Cardiac muscle cell (in vitro differentiated cells and primary cell): ENCODE measurements at regions not wholly inside any gene's neighbourhood (a gene's known extent, or its start where the extent isn't known, plus 50 kb on each side); places are given as distances from the start of the nearest gene placed in this dataset.

Experiments used
- DNase-seq, 2 donors: peaks; one replicate each; pipeline versions ENCODE4 v3.0.0 to v3.0.0-alpha.2; 2010 to 2017; ENCODE audit warnings: low read depth in 1 of 2, low spot score in 1 of 2
- H3K27ac ChIP-seq: fragments of 200-600 bp; sonication (generic); 2 replicates; pipeline ENCODE4 v1.5.1; 2016
- H3K27me3 ChIP-seq: fragments of 200-600 bp; sonication (generic); 2 replicates; pipeline ENCODE4 v1.6.0; 2016; ENCODE audit warnings: control low read depth
- H3K36me3 ChIP-seq: fragments of 200-600 bp; sonication (generic); 2 replicates; pipeline ENCODE4 v1.5.1; 2016; ENCODE audit warnings: control low read depth
- H3K4me1 ChIP-seq: fragments of 200-600 bp; sonication (generic); 2 replicates; pipeline ENCODE4 v1.8.1; 2017; ENCODE audit warnings: low read depth, mild to moderate bottlenecking, mixed run types
- H3K4me3 ChIP-seq: fragments of 200-600 bp; sonication (generic); 2 replicates; pipeline ENCODE4 v1.5.1; 2016; ENCODE audit warnings: mild to moderate bottlenecking
- H3K9me3 ChIP-seq: fragments of 200-600 bp; sonication (generic); 2 replicates; pipeline ENCODE4 v1.5.1; 2017; ENCODE audit warnings: low read depth, mild to moderate bottlenecking, control low read depth
- TF ChIP-seq, protein P1 (sequence below): IDR thresholded peaks from 2 replicates; pipeline ENCODE4 v1.5.1; 2012; ENCODE audit warnings: low read depth, mild to moderate bottlenecking, low read length

DNA sequence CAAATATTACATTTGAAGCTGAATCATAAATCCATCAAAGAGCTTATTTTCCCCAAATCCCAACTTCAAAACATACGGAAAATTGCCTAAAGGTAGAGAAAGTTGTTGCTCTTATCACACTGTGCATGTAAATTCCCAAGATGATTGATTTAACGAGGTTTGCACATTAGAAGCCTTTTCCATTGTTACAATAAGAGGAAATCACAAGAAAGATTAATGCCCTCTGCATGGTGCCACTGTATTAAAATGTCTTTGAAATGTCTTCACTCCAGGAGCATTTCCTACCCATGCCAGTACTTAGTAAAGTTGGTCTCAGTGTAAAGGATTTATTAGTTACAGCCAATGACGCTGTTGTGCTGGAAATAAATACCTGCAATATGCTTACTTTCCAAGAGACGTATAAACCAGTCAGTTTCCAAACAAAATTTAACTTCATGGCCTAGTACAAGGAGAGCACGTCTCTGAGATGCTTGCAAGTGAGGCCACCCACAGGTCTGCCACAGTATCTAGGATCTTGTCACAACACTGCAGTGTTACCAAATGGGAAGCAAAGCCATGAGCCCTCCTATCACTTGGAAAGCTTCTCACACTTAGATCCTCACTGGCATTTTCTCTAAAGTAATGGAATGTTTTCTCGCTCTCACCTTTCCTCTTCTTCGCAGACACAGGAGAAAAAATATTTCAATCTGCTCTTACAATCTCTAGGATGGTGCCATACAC, 112.4 kb downstream of the CETN3 start:
- Histone ChIP-seq H3K27ac (peak overlapping the region; percentile 57), H3K27me3 (no peaks in the 10 kb centered on the region), H3K36me3 (no peaks in the 10 kb centered on the region), H3K4me1 (peaks cover 27% of the 10 kb centered on the region), H3K9me3 (no peaks in the 10 kb centered on the region), H3K4me3 (no peak overlapping the region)
- peak in 1 of 2 donors; percentile 34 for DNase-seq
- TF ChIP-seq, protein P1, sequence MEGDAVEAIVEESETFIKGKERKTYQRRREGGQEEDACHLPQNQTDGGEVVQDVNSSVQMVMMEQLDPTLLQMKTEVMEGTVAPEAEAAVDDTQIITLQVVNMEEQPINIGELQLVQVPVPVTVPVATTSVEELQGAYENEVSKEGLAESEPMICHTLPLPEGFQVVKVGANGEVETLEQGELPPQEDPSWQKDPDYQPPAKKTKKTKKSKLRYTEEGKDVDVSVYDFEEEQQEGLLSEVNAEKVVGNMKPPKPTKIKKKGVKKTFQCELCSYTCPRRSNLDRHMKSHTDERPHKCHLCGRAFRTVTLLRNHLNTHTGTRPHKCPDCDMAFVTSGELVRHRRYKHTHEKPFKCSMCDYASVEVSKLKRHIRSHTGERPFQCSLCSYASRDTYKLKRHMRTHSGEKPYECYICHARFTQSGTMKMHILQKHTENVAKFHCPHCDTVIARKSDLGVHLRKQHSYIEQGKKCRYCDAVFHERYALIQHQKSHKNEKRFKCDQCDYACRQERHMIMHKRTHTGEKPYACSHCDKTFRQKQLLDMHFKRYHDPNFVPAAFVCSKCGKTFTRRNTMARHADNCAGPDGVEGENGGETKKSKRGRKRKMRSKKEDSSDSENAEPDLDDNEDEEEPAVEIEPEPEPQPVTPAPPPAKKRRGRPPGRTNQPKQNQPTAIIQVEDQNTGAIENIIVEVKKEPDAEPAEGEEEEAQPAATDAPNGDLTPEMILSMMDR: no peak

DNA sequence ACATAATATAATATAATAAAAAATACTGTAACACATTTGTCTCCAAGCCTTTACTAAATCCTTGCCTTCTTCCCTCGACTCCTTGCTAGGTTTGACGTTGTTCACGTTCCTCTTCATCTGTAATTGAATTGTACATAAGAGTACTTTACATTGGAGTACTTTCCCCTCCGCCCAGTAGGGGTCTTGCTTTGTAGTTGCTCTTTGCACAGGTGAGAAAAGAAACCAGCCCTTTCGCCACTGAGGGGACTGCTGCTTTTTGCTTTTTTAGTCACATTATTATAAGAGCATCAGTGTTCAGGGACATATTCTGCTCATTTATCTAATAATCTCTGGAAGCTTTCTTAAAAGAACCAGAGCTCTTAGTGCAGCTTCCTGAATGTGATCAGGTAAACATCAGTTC, 115.0 kb downstream of the CETN3 start:
- TF ChIP-seq, protein P1: no peak
- Histone ChIP-seq H3K27me3 (no peaks in the 10 kb centered on the region), H3K27ac (peak overlapping the region; percentile 85), H3K36me3 (no peaks in the 10 kb centered on the region), H3K4me3 (no peak overlapping the region), H3K9me3 (no peaks in the 10 kb centered on the region), H3K4me1 (peaks cover 27% of the 10 kb centered on the region)
- peak in 1 of 2 donors; percentile 3 for DNase-seq

DNA sequence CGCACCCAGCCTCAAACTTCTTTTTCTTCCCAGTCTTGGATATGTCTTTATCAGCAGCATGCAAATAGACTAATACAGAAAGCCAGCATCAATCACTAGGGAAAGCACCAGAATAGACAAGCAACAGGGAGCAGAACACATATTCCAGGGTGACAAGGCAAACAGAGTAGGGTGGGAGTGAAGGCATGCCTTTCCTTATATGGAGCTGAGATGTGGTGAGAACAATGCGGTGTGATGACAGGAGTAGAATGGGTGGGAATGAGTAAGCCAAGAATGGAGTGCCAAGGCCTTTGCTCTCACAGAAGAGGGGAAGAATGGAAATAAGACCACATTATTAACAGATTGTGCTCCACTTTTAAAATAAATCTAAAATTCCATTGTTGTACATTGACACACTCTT, 115.6 kb downstream of the CETN3 start:
- peak; percentile 53 to 86 for DNase-seq
- no peak overlapping the region for H3K4me3 ChIP-seq
- H3K9me3 ChIP-seq: no peaks in the 10 kb centered on the region
- peak overlapping the region; percentile 85 for H3K27ac ChIP-seq
- peaks cover 27% of the 10 kb centered on the region for H3K4me1 ChIP-seq
- H3K27me3 ChIP-seq: no peaks in the 10 kb centered on the region
- TF ChIP-seq, protein P1: no peak
- no peaks in the 10 kb centered on the region for H3K36me3 ChIP-seq

DNA sequence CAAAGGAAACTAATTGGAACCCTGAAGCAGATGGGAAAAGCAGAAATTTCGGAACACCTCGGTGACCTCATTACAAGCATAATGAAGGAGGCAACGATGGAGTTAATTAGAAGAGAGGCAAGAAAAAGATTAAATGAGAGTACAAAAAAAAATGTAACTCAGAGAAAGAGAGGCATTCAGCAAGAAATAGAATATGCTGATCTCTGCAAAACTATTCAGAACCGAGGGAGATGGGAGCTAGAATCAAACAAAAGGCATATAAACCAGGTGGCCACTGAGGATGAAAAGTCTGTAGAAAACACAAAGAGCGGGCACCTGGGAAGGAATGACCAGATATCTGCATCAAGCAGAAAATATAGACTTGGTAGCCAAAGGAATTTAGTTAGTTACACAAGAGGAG, 118.9 kb downstream of the CETN3 start:
- Histone ChIP-seq H3K4me3 (no peak overlapping the region), H3K27ac (no peak overlapping the region), H3K9me3 (no peaks in the 10 kb centered on the region), H3K27me3 (no peaks in the 10 kb centered on the region), H3K36me3 (no peaks in the 10 kb centered on the region), H3K4me1 (peaks cover 8% of the 10 kb centered on the region)
- DNase-seq: no peak
- TF ChIP-seq, protein P1: no peak

DNA sequence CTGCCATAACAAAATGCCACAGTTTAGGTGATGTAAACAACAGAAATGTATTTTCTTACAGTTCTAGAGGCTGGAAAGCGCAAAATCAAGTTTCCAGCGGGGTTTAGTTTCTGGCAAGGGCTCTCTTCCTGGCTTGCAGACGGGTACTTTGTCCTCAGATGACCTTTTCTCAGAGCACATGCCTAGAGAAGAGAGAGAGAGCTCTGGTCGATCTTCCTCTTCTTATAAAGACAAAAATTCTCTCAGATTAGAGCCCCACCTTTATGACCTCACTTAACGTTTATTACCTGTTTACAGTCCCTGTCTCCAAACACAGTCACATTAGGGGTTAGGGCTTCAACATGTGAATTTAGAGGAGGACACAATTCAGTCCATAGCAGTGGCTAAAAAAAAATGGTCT, 119.7 kb downstream of the CETN3 start:
- peak; percentile 22 to 37 for DNase-seq
- Histone ChIP-seq H3K27me3 (no peaks in the 10 kb centered on the region), H3K27ac (no peak overlapping the region), H3K36me3 (no peaks in the 10 kb centered on the region), H3K9me3 (no peaks in the 10 kb centered on the region), H3K4me3 (no peak overlapping the region), H3K4me1 (no peaks in the 10 kb centered on the region)
- TF ChIP-seq, protein P1: no peak
